GM12878 (cell line): ENCODE measurements at regions not wholly inside any gene's neighbourhood (a gene's known extent, or its start where the extent isn't known, plus 50 kb on each side); places are given as distances from the start of the nearest gene placed in this dataset.

ENCODE experiments used
- ATAC-seq: fragments of 200-7000 bp; cut with Tn5 transposase; 3 replicates; pipeline ENCODE4 v1.9.1; 2020; ENCODE audit warnings: mild to moderate bottlenecking, moderate library complexity
- BruUV-seq: library from RNA; stranded (reverse); fragments of 400-500 nt; replicated peaks from 2 replicates; lab custom pipeline; 2021; lab: Mats Ljungman, UMichigan
- CTCF ChIA-PET: fragments of 300-600 bp; sonication (Branson Sonifier 250); formaldehyde crosslinking; extraction: SDS; loops from one replicate; lab custom pipeline; 2021; ENCODE audit warnings: inconsistent platforms; lab: Yijun Ruan, JAX
- POLR2A ChIA-PET: fragments of 350-600 bp; formaldehyde crosslinking; extraction: SDS; loops from one replicate; lab custom pipeline; 2021; ENCODE audit warnings: inconsistent platforms; lab: Charles Lee
- RAD21 ChIA-PET: fragments of 300-600 bp; sonication (Branson Sonifier 250); formaldehyde crosslinking; loops from one replicate; lab custom pipeline; 2023; ENCODE audit warnings: antibody characterized with exemption; ENCODE audit not compliant: unreplicated experiment; lab: Charles Lee
- SMC1A ChIA-PET: fragments of 300-600 bp; sonication (Branson Sonifier 250); formaldehyde crosslinking; loops from one replicate; lab custom pipeline; 2023; ENCODE audit not compliant: unreplicated experiment, uncharacterized antibody; lab: Charles Lee
- DNase-seq: peaks from one replicate; pipeline ENCODE4 v3.0.0-alpha.2; 2011; ENCODE audit warnings: low read depth, low spot score
- FAIRE-seq: peaks from 3 replicates; lab custom pipeline; 2011; peaks lifted over from hg19 to GRCh38; lab: Jason Lieb, UNC
- H2AFZ ChIP-seq: 2 replicates; pipeline ENCODE4 v1.6.0; 2011; ENCODE audit warnings: low read depth, low read length, control low read depth; ENCODE audit not compliant: control insufficient read depth
- H3K27ac ChIP-seq: 2 replicates; pipeline ENCODE4 v1.5.1; 2011; ENCODE audit warnings: control low read depth; ENCODE audit not compliant: control insufficient read depth, insufficient read depth
- H3K27me3 ChIP-seq, 2 experiments: replicated peaks in 1 of 2; 2 replicates each; pipeline versions ENCODE4 v1.6.0 to v1.6.1; 2011; ENCODE audit warnings: low read length in 1 of 2; ENCODE audit not compliant: control insufficient read depth in 2 of 2, insufficient read depth in 2 of 2
- H3K36me3 ChIP-seq, 2 experiments: 2 replicates each; pipeline ENCODE4 v1.5.1; 2011; ENCODE audit warnings: low read length in 1 of 2; ENCODE audit not compliant: control insufficient read depth in 2 of 2, insufficient read depth in 2 of 2
- H3K4me1 ChIP-seq: 2 replicates; pipeline ENCODE4 v1.6.1; 2011; ENCODE audit warnings: mild to moderate bottlenecking, low read length, moderate library complexity, mixed read lengths; ENCODE audit not compliant: control insufficient read depth, insufficient read depth
- H3K4me2 ChIP-seq: 2 replicates; pipeline ENCODE4 v1.6.0; 2011; ENCODE audit warnings: control low read depth; ENCODE audit not compliant: control insufficient read depth, insufficient read depth
- H3K4me3 ChIP-seq: fragments of 200-600 bp; sonication (generic); 2 replicates; pipeline ENCODE4 v1.5.1; 2016
- H3K79me2 ChIP-seq: 2 replicates; pipeline ENCODE4 v1.6.0; 2011; ENCODE audit warnings: low read length; ENCODE audit not compliant: control insufficient read depth, insufficient read depth
- H3K9ac ChIP-seq: 2 replicates; pipeline ENCODE4 v1.8.0; 2011; ENCODE audit warnings: low read length, control low read depth, mixed read lengths; ENCODE audit not compliant: control insufficient read depth, insufficient read depth
- H3K9me3 ChIP-seq: replicated peaks from 3 replicates; pipeline ENCODE4 v1.5.1; 2011; ENCODE audit warnings: mild to moderate bottlenecking, low read length; ENCODE audit not compliant: control insufficient read depth, insufficient read depth
- H4K20me1 ChIP-seq: 2 replicates; pipeline ENCODE4 v1.6.0; 2011; ENCODE audit not compliant: control insufficient read depth, insufficient read depth
- BCLAF1 ChIP-seq: fragments of 450-650 bp; IDR thresholded peaks from 2 replicates; pipeline ENCODE4 v1.6.1; 2017; ENCODE audit warnings: antibody characterized with exemption, mild to moderate bottlenecking, moderate library complexity
- BRCA1 ChIP-seq: IDR thresholded peaks from 2 replicates; pipeline ENCODE4 v1.6.1; 2011; ENCODE audit warnings: low read depth, low read length, improper control_type of control experiment
- CBX3 ChIP-seq: fragments of 200-600 bp; sonication (generic); IDR thresholded peaks from 2 replicates; pipeline ENCODE4 v1.6.1; 2016; ENCODE audit warnings: low read depth, borderline replicate concordance
- EGR1 ChIP-seq, 2 experiments: IDR thresholded peaks; 1 replicate in 1 of 2; 2 replicates in 1 of 2; pipeline ENCODE4 v1.6.1; 2011 to 2012; ENCODE audit warnings: low read depth in 2 of 2, low read length in 2 of 2, borderline replicate concordance in 1 of 2, mild to moderate bottlenecking in 1 of 2, moderate library complexity in 1 of 2
- HCFC1 ChIP-seq: fragments of 150-350 bp; IDR thresholded peaks from 2 replicates; pipeline ENCODE4 v1.6.1; 2014; ENCODE audit warnings: low read length
- HDAC6 ChIP-seq: fragments of 200-600 bp; sonication (generic); IDR thresholded peaks from one replicate; pipeline ENCODE4 v1.8.0; 2017; ENCODE audit warnings: antibody characterized with exemption; ENCODE audit not compliant: unreplicated experiment
- HDGF ChIP-seq: fragments of 450-650 bp; IDR thresholded peaks from 2 replicates; pipeline ENCODE4 v1.6.1; 2016; ENCODE audit warnings: antibody characterized with exemption
- KAT2A ChIP-seq: conservative IDR thresholded peaks from 2 replicates; pipeline ENCODE4 v1.6.1; 2011; ENCODE audit warnings: low read depth, low read length; ENCODE audit not compliant: control insufficient read depth
- KLF5 ChIP-seq: fragments of 450-650 bp; IDR thresholded peaks from 2 replicates; pipeline ENCODE4 v1.6.1; 2014; ENCODE audit warnings: mild to moderate bottlenecking; ENCODE audit not compliant: partially characterized antibody
- MEF2B ChIP-seq: fragments of 450-650 bp; IDR thresholded peaks from 2 replicates; pipeline ENCODE4 v1.6.1; 2018; ENCODE audit warnings: mild to moderate bottlenecking, moderate library complexity; ENCODE audit not compliant: partially characterized antibody, poor library complexity, severe bottlenecking
- NBN ChIP-seq: fragments of 450-650 bp; IDR thresholded peaks from 2 replicates; pipeline ENCODE4 v1.6.1; 2016
- PML ChIP-seq: IDR thresholded peaks from 2 replicates; pipeline ENCODE4 v1.6.1; 2012; ENCODE audit warnings: low read length, inconsistent platforms
- SMAD1 ChIP-seq: fragments of 450-650 bp; IDR thresholded peaks from 2 replicates; pipeline ENCODE4 v1.6.1; 2018; ENCODE audit warnings: mild to moderate bottlenecking, low read depth; ENCODE audit not compliant: partially characterized antibody
- SUZ12 ChIP-seq: fragments of 200-600 bp; sonication (generic); IDR thresholded peaks from one replicate; pipeline ENCODE4 v1.6.1; 2018; ENCODE audit warnings: antibody characterized with exemption, mild to moderate bottlenecking; ENCODE audit not compliant: unreplicated experiment
- WGBS: methylation state at CpG from one replicate; pipeline ENCODE4 v1.1.6; 2016; ENCODE audit warnings: low lambda C conversion rate; ENCODE audit not compliant: insufficient replicate concordance, insufficient coverage; ENCODE audit errors: missing lambda C conversion rate; 5-methylcytosine and 5-hydroxymethylcytosine counted together
- in situ Hi-C: fragments of 300-500 bp; cut with MboI; formaldehyde crosslinking; loops from 9 replicates; pipeline ENCODE4 v1.14.3; 2018; ENCODE audit warnings: mixed read lengths
- intact Hi-C: fragments of 100-400 bp; cut with micrococcal nuclease; formaldehyde crosslinking; loops from one replicate; pipeline ENCODE4 v1.14.2; 2022; ENCODE audit not compliant: unreplicated experiment
- TF ChIP-seq, protein P1 (sequence below): IDR thresholded peaks from 2 replicates; pipeline ENCODE4 v1.6.1; 2012; ENCODE audit warnings: low read depth, low read length, improper control_type of control experiment
- TF ChIP-seq, protein P2 (sequence below): IDR thresholded peaks from 2 replicates; pipeline ENCODE4 v1.6.1; 2011; ENCODE audit warnings: low read depth, low read length, improper control_type of control experiment, borderline replicate concordance

- no peak for TF ChIP-seq NBN
- TF ChIP-seq HDGF: no peak
- TF ChIP-seq CBX3: no peak
- TF ChIP-seq EGR1 (IDR thresholded peaks at IDR 0.05; ENCODE audit: borderline replicate concordance in 1 of 2, low read depth in 2 of 2, low read length in 2 of 2): no peak
These were observed 659.2 kb downstream of the HDGFL1 start (continued) for GRCh38 chr6:23228439-23229024.

DNA sequence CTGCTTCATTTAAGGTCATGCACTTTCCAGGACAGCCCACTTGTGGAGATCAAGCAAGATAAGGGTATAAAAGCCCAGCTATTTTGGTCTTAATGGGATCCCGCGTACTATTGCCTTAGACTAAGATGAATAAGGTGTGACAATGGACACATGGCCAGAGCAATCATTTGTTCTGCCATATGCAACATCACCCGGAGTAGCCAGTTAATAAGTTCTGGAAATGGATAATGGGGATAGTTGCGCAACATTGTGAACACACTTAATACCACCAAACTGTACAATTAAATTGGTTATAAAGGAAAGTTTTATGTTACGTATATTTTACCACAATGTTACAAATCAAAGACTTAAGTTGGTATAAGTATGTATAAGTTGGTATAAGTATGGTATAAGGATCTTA is 674.5 kb downstream of the HDGFL1 start:
- Histone ChIP-seq H3K4me3 (no peak overlapping the region), H3K9me3 (no peaks in the 10 kb centered on the region), H4K20me1 (no peaks in the 10 kb centered on the region), H3K9ac (no peak overlapping the region), H3K79me2 (no peaks in the 10 kb centered on the region), H3K36me3 (no peaks in the 10 kb centered on the region), H3K27ac (no peak overlapping the region), H3K27me3 (no peaks in the 10 kb centered on the region), H3K4me1 (no peaks in the 10 kb centered on the region), H3K4me2 (no peak overlapping the region), H2AFZ (no peak overlapping the region)
- POLR2A ChIA-PET: no interaction called here
- RAD21 ChIA-PET: no interaction called here
- DNase-seq: no peak
- no TSS peak for BruUV-seq
- CTCF ChIA-PET: no interaction called here
- WGBS: 64% methylated on average over 5 of the region's 5 CpGs
- no peak for FAIRE-seq
- SMC1A ChIA-PET: no interaction called here
- intact Hi-C loops: no loop called here
- TF ChIP-seq SMAD1: no peak
- TF ChIP-seq SUZ12: no peak
- no peak for TF ChIP-seq MEF2B
- no peak for TF ChIP-seq HDAC6
- TF ChIP-seq BCLAF1: no peak
- TF ChIP-seq HCFC1: no peak
- no peak for TF ChIP-seq PML
- TF ChIP-seq KAT2A: no peak
- TF ChIP-seq BRCA1: no peak
- TF ChIP-seq, protein P1, sequence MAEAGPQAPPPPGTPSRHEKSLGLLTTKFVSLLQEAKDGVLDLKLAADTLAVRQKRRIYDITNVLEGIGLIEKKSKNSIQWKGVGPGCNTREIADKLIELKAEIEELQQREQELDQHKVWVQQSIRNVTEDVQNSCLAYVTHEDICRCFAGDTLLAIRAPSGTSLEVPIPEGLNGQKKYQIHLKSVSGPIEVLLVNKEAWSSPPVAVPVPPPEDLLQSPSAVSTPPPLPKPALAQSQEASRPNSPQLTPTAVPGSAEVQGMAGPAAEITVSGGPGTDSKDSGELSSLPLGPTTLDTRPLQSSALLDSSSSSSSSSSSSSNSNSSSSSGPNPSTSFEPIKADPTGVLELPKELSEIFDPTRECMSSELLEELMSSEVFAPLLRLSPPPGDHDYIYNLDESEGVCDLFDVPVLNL: no peak
- TF ChIP-seq, protein P2, sequence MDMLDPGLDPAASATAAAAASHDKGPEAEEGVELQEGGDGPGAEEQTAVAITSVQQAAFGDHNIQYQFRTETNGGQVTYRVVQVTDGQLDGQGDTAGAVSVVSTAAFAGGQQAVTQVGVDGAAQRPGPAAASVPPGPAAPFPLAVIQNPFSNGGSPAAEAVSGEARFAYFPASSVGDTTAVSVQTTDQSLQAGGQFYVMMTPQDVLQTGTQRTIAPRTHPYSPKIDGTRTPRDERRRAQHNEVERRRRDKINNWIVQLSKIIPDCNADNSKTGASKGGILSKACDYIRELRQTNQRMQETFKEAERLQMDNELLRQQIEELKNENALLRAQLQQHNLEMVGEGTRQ: no peak
- TF ChIP-seq KLF5: no peak
- no peak for ATAC-seq
- in situ Hi-C loops: no loop called here
